ENCODE measurements at regions not wholly inside any gene's neighbourhood (a gene's known extent, or its start where the extent isn't known, plus 50 kb on each side); places are given as distances from the start of the nearest gene placed in this dataset.

GRCh38 chr3:176183181-176183580 is 1014.1 kb downstream of the TBL1XR1 start:
- TF ChIP-seq CTCF (IDR thresholded peaks at IDR 0.05; ENCODE audit: control extremely low read depth, extremely low read depth, low read depth, missing control alignments) = no peak
- POLR2A ChIA-PET = no interaction called here
- CTCF ChIA-PET = interaction anchor here (1.2 kb wide), 1 partner anchor 11 kb away, joined by 3 read pairs; no protein-coding TSS in a partner anchor
- no peak for DNase-seq (ENCODE audit: extremely low spot score)

- DNase-seq (ENCODE audit: extremely low spot score) = no peak
- TF ChIP-seq CTCF (IDR thresholded peaks at IDR 0.05; ENCODE audit: control extremely low read depth, extremely low read depth, low read depth, missing control alignments) = no peak
- CTCF ChIA-PET = no interaction called here
- POLR2A ChIA-PET = no interaction called here
These were observed 1023.2 kb downstream of the TBL1XR1 start for GRCh38 chr3:176174060-176174459.

- TF ChIP-seq CTCF (IDR thresholded peaks at IDR 0.05; ENCODE audit: control extremely low read depth, extremely low read depth, low read depth, missing control alignments) = no peak
- ChIA-PET POLR2A (no interaction called here), CTCF (interaction anchor here (0.7 kb wide), 1 partner anchor 10 kb away, joined by 3 read pairs; no protein-coding TSS in a partner anchor)
- no peak for DNase-seq (ENCODE audit: extremely low spot score)
These were observed 1024.8 kb downstream of the TBL1XR1 start for GRCh38 chr3:176172492-176172891.

GRCh38 chr3:176167272-176167671 is 1030.0 kb downstream of the TBL1XR1 start:
- TF ChIP-seq CTCF (IDR thresholded peaks at IDR 0.05; ENCODE audit: control extremely low read depth, extremely low read depth, low read depth, missing control alignments) = no peak
- ChIA-PET POLR2A (no interaction called here), CTCF (no interaction called here)
- no peak for DNase-seq (ENCODE audit: extremely low spot score)

GRCh38 chr3:176160997-176161396 is 1036.3 kb downstream of the TBL1XR1 start:
- ChIA-PET CTCF (no interaction called here), POLR2A (no interaction called here)
- TF ChIP-seq CTCF (IDR thresholded peaks at IDR 0.05; ENCODE audit: control extremely low read depth, extremely low read depth, low read depth, missing control alignments) = no peak
- no peak for DNase-seq (ENCODE audit: extremely low spot score)

GRCh38 chr3:176159796-176160195 is 1037.5 kb downstream of the TBL1XR1 start:
- CTCF ChIA-PET = no interaction called here
- POLR2A ChIA-PET = no interaction called here
- TF ChIP-seq CTCF (IDR thresholded peaks at IDR 0.05; ENCODE audit: control extremely low read depth, extremely low read depth, low read depth, missing control alignments) = no peak
- DNase-seq (ENCODE audit: extremely low spot score) = no peak

GRCh38 chr3:176155012-176155411 is 1042.3 kb downstream of the TBL1XR1 start:
- DNase-seq (ENCODE audit: extremely low spot score) = no peak
- ChIA-PET CTCF (no interaction called here), POLR2A (no interaction called here)
- no peak for TF ChIP-seq CTCF (IDR thresholded peaks at IDR 0.05; ENCODE audit: control extremely low read depth, extremely low read depth, low read depth, missing control alignments)
